ENCODE measurements at regions not wholly inside any gene's neighbourhood (a gene's known extent, or its start where the extent isn't known, plus 50 kb on each side); places are given as distances from the start of the nearest gene placed in this dataset.
"Not testable (repeated sequence)": the region's sequence is repeated elsewhere in the genome, so short reads cannot be mapped to it uniquely, and the experiment has no call there.

DNA sequence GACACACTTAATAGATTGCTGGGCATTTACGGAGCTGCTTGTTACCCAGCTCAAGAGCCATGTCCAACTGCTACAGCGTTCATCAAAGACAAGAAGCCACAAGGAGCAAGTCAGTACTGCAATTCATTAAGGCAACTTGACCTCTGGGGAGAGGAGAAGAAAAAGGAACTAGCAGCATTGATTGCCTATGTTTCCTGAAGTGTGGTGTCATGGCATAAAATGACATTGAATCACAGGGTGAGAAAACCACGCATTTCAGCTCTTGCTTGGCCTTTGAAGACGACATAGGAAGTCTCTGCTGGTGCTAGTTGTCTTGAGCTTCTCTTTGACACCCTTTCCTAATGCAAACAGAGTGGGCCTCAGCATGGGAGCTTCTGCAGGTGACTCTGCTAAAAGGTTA, 139.1 kb downstream of the CDH26 start:
- DNase-seq (ENCODE audit: low read depth in 2 of 2) = no peak

DNA sequence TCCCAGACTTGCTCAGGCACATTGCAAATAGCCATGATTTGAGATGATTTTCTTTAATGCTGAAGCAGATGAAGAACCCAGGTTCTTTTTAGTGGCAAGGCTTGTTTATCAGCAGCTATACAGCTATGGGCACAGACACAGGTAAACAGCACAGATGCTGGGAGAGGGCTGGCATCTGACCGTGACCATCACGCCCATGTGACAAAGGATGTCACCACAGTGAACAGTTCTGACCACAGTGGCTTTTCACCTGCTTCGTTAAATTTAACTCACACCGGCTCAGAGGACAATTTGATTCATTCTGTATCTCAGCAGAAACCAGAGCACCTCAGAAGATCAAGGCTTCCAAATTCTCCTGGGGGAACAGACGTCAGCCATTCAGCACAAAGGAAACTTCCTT, 142.6 kb downstream of the CDH26 start:
- DNase-seq (ENCODE audit: low read depth in 2 of 2) = no peak

DNA sequence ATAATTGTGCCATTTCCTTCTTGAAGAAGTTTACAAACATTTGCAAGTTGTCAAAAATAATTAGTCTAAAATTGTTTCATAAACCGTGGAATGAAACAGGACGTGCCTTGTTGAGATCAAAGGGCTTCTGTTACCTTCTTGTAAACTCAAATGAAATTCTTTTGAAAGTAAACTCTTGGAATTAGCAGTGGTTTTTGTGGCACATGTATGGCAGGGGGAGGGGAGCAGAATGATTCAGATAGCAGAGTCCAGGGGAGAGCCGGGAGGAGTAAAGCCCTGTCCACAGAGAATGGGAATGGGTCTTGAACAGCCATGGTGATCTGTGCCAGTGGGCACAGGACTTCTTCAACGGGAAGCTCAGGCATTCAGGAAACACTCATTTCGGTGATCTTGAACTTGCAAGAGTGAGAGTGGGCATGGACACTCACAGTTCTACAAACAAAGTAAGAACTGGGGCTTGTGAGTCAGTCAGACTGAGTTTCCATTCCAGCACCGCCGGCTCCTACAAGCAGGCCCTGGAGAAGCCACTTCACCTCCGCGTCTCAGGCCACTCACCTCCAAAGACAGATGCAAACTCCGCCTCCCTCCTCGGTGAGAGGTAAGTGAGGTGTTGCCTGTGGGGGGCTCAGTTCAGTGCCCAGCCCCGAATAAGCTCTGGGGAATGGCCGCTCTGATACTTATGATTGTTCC, 143.1 kb downstream of the CDH26 start:
- no peak for DNase-seq (ENCODE audit: low read depth in 2 of 2)

DNA sequence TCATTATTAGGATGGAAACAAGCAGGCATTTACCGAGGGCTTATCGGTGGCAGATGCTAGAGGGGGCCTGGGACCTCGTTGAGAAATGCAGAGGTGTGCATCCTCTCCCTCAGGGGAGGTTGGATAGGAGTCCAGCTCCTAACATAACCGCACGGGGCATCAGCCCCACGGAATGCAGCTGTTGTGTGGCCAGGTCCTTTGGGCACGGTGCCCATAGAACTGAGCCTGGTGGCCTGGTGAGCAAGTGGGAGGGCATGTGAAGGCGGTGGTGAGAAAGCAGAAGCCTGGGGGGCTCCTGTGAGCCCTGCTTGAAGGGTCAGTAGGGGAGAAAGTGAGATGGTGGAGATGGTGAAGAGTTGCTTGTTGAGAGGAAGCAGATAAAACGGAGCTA, 143.7 kb downstream of the CDH26 start:
- no peak for DNase-seq (ENCODE audit: low read depth in 2 of 2)

- DNase-seq (ENCODE audit: low read depth in 2 of 2) = no peak
These were observed 144.5 kb downstream of the CDH26 start for GRCh38 chr20:60102665-60103210.

- DNase-seq (ENCODE audit: low read depth in 2 of 2) = no peak
These were observed 147.0 kb downstream of the CDH26 start for GRCh38 chr20:60104993-60105803.

DNA sequence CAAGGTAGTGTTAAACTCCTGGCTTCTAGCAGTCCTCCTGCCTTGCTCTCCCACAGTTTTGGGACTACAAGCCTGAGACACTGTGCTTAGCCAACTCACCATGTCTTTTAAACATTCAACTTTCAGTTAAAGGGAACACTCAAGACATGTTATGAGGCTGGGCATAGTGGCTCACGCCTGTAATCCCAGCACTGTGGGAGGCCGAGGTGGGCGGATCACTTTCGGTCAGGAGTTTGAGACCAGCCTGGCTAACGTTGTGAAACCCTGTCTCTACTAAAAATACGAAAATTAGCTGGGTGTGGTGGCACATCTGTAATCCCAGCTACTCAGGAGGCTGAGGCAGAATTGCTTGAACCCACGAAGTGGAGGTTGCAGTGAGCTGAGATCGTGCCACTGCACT, 148.0 kb downstream of the CDH26 start:
- not testable (repeated sequence) for DNase-seq (ENCODE audit: low read depth in 2 of 2)

- no peak for DNase-seq (ENCODE audit: low read depth in 2 of 2)
These were observed 149.6 kb downstream of the CDH26 start for GRCh38 chr20:60107621-60108390.

DNA sequence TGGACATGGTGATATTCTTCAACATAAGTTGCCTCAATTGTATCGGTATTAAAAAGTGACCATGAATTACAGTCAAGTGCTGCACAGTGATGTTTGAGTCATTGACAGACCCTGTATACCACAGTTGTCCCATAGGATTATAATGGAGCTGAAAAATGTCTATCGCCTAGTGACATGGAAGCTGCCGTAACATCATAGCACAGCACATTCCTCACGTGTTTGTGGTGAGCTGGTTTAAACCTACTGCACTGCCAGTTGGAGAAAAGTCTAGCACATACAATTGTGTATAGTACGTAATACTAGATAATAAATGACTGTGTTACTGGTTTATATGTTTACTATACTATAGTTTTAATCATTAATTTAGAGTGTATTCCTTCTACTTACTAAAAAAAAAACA, 150.2 kb downstream of the CDH26 start:
- no peak for DNase-seq (ENCODE audit: low read depth in 2 of 2)

- no peak for DNase-seq (ENCODE audit: low read depth in 2 of 2)
These were observed 155.0 kb downstream of the CDH26 start for GRCh38 chr20:60113024-60113724.

GRCh38 chr20:60113771-60114170, 155.5 kb downstream of the CDH26 start:
- no peak for DNase-seq (ENCODE audit: low read depth in 2 of 2)

- DNase-seq (ENCODE audit: low read depth in 2 of 2) = no peak
These were observed 157.2 kb downstream of the CDH26 start for GRCh38 chr20:60115451-60115850.

GRCh38 chr20:60116128-60116909, 158.1 kb downstream of the CDH26 start:
- no peak for DNase-seq (ENCODE audit: low read depth in 2 of 2)

- no peak for DNase-seq (ENCODE audit: low read depth in 2 of 2)
These were observed 158.8 kb downstream of the CDH26 start for GRCh38 chr20:60117065-60117464.

GRCh38 chr20:60121903-60122302, 163.7 kb downstream of the CDH26 start:
- no peak for DNase-seq (ENCODE audit: low read depth in 2 of 2)

DNA sequence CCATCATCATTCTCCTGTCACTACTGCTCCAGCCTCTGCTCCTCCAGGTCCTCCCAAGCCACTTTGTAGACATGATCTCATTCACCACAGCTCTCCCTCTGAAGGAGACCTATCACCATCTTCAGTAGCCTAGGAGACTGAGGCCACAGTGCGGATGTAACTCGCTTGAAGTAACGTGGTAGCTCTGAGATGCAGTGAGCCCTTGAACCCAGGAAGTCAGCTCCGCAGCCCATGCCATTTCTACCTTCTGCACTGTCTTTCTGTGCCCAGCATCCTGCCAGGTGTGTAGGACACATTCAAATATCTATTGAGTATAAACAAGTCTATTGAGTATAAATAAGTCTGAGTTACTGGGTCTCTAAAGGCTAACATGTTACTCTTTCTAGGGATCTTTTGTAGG, 164.4 kb downstream of the CDH26 start:
- DNase-seq (ENCODE audit: low read depth in 2 of 2) = no peak

GRCh38 chr20:60123096-60123495, 164.9 kb downstream of the CDH26 start:
- DNase-seq (ENCODE audit: low read depth in 2 of 2) = no peak

DNA sequence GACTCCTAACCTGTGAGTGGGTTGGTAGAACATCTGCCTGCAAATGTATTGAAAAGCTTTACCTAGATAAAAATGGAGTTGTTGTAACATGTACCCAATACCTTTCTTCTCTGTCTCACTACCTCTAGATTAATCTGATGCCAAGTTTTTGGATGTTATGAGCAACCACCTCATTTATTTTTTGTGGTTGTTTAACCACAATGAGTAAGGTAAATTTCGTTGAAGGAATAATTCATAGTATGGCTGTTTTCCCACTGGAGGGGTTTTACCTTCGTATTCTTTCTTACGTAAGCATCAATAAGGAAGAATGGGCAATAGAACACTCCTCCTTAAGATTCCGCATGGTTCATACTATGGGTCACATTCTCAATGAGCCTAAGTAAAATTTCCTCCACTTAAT, 165.4 kb downstream of the CDH26 start:
- no peak for DNase-seq (ENCODE audit: low read depth in 2 of 2)

GRCh38 chr20:60124776-60125381, 166.7 kb downstream of the CDH26 start:
- no peak for DNase-seq (ENCODE audit: low read depth in 2 of 2)

- no peak for DNase-seq (ENCODE audit: low read depth in 2 of 2)
These were observed 167.3 kb downstream of the CDH26 start for GRCh38 chr20:60125513-60125912.

All from stimulated activated CD4-positive, alpha-beta T cell treated with anti-CD3 and anti-CD28 coated beads, Interleukin-4, amount 100 ng/mL, for 48 hours (primary cell).